OCI-LY3 (cell line): ENCODE measurements at regions not wholly inside any gene's neighbourhood (a gene's known extent, or its start where the extent isn't known, plus 50 kb on each side); places are given as distances from the start of the nearest gene placed in this dataset.

Experiments
- EZH2phosphoT487 ChIP-seq: fragments of 200-600 bp; shearing (Covaris generic); IDR thresholded peaks from 2 replicates; pipeline ENCODE4 v1.6.1; 2018; ENCODE audit warnings: antibody characterized with exemption, mixed run types, low read depth
- TF ChIP-seq, protein P1 (sequence below): fragments of 200-600, 300-600 bp; sonication (generic); IDR thresholded peaks from 2 replicates; pipeline ENCODE4 v1.5.1; 2014; ENCODE audit warnings: antibody characterized with exemption, low read length, low read depth

DNA sequence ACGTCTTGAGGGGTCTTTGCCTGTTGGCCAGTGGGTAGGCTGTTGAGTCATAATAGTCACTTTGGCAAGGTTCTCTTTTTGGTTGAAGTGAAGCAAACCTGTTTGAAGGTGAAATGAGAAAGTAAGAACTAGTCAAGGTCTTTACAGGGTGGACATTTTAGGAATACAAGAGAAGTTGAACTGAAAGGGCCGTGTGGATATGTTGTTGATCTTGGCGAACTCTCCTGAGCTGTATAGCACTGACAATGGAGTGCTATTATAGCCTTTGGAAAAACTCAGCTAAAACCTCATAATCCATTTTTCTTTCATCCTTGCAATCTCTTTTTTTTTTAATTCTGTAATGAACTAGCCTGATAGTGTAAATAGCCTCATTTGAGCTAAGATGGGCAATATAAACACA, 248.1 kb downstream of the MEIS1 start:
- TF ChIP-seq, protein P1, sequence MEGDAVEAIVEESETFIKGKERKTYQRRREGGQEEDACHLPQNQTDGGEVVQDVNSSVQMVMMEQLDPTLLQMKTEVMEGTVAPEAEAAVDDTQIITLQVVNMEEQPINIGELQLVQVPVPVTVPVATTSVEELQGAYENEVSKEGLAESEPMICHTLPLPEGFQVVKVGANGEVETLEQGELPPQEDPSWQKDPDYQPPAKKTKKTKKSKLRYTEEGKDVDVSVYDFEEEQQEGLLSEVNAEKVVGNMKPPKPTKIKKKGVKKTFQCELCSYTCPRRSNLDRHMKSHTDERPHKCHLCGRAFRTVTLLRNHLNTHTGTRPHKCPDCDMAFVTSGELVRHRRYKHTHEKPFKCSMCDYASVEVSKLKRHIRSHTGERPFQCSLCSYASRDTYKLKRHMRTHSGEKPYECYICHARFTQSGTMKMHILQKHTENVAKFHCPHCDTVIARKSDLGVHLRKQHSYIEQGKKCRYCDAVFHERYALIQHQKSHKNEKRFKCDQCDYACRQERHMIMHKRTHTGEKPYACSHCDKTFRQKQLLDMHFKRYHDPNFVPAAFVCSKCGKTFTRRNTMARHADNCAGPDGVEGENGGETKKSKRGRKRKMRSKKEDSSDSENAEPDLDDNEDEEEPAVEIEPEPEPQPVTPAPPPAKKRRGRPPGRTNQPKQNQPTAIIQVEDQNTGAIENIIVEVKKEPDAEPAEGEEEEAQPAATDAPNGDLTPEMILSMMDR: no peak
- no peak for TF ChIP-seq EZH2phosphoT487
